Left renal pelvis (tissue), 4 donors: ENCODE measurements at regions not wholly inside any gene's neighbourhood (a gene's known extent, or its start where the extent isn't known, plus 50 kb on each side); places are given as distances from the start of the nearest gene placed in this dataset.
"Not testable (repeated sequence)": the region's sequence is repeated elsewhere in the genome, so short reads cannot be mapped to it uniquely, and the experiment has no call there.

Experiments
- DNase-seq, 4 donors: peaks; one replicate each; pipeline ENCODE4 v3.0.0-alpha.2; 2013; ENCODE audit warnings: low read depth in 4 of 4, low spot score in 3 of 4

DNA sequence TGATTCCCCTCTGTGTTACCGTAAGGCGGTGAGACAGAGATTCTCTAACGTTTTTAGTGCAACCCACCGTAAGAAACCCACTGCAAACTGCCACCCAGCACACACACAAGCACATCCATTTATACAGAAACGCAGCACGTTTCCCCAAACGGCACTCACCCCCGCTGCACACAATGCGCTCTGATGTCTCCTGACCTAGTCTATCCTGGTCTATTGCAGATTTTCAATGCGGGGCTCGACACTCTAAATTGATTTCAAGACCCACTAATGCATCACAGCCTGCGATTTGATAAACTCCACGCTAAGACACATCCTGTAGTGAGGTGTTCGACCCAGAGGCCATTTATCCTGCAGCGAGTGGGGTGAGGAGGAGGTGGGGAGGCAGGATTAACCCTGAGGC is 63.7 kb upstream of the SULF2 start:
- DNase-seq, result no peak

DNA sequence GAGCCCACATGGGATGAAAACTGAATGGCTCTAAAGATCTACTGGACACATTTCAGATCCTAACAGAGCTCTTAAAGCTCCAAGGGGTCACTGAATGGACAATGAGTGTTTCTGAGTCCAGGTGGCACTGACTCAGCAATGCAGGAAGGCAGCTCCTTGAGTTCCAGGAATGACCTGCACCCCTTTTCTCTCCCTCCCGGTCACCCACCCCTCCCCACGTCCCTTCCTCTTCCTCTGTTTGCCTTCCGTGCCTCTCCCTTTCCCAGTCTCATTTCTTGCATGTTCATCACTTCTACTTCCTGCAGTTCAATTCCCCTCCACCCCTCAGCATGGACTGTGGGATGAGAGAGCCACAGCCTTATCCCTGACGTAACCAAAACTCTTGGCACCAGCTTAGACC is 63.3 kb upstream of the SULF2 start:
- DNase-seq, result not testable (repeated sequence)

DNA sequence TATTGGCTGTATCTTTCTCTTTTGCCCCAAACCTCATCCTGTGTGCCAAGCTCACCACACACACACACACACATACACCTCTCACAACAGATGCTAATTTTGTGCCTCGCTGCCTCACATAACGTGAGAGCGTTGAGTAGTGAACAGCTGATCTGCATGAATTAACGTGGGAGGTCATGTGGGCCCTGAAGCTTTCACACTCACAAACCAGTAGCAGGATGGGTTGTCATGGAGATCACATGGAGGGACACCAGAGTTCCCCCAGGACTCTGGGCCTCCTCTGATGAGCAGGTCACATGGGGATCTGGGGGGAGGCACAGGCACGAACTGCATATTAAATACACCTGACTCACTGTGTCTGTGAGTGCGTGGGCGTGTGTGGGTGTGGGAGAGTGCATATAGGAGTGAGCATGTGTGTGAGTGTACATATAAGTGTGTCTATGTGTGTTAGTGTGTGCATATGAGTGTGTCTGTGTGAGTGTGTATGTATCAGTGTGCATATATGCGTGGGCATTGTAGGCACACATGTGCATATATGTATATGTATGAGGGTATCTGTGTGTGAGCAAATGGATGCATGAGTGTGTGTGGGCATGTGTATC is 62.7 kb upstream of the SULF2 start:
- DNase-seq, result no peak

DNA sequence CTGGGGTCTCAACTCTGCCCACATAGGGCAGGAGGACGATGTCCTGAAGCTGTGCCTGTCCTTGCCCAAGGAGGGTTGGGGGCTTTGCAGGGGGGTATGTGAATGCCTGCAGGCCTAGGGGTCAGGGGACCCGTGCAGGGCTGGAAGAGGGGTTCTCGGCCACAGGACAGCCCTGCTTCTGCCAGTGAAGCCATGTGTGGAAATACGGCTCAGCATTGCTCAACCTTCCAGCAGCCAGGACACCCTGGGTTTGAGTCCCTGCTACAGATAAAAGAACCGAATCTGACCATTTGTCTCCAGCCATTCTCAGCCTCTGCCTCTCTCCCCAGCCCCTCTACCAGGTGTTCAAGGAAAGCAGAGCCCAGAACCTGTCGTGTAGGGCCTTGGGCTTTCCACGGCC is 61.9 kb upstream of the SULF2 start:
- not testable (repeated sequence) for DNase-seq

DNA sequence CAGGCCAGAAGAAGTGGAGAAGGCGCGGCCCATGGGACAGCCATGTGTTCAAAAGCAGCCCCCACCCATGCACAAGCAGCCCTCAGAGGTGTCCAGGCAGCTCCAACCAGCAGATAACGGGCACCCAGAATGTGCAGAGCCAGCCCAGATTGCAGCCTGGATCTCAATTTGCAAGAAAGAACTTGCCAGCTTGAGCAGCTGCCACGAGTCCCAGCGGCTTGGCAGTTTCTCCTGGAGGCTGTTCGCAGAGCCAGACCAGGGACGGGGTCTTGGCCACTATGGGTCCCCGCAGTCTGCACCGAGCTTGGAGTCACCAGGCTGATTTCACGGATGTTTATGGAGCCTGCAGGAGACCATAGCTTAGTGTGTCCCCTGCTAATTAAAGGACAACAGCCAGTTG is 61.4 kb upstream of the SULF2 start:
- not testable (repeated sequence) for DNase-seq

DNA sequence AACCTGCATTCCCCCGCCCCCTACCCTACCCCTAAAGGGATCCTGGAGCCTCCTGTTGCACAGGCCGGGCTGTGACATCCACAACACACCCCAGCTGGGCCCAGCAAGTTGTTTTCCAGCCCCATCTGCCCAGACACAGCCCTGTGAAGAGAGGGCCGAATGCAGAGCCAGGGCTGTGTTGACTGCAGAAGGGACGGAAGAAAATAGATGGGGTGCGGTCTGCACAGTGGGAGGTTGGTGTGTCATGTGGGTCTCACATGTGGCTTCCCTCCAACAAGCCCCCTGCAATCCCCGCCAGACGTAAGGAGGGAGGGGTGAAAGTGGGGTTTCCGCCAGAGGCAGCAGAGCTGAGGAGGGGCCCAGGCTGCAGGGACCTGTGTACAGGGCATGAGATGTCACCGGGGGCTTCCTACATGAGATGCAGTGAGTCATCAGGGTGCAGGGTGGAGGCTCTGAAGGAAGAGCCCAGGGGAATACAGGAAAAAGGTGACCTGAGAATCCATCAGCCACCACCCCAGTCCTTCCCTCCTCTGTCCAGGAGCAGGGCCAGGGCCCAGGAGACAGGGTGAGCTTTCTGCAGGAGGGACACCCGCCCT is 60.2 kb upstream of the SULF2 start:
- DNase-seq, result not testable (repeated sequence)

DNA sequence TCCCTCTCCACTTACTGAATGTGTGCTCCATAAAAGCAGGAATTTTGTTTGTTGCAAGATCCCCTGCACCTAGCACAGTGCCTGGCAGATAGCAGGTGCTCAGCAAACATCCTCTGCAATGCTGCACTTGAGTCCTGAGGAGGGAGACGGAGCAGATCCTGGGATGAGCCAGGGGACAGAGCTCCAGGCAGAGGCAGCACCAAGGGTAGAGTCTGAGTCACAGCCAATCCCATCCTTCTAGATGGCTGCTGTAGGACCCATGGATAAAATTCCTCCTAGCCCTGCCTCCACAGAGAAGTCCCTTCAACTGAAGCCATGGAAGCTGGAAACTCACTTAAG is 59.3 kb upstream of the SULF2 start:
- not testable (repeated sequence) for DNase-seq

DNA sequence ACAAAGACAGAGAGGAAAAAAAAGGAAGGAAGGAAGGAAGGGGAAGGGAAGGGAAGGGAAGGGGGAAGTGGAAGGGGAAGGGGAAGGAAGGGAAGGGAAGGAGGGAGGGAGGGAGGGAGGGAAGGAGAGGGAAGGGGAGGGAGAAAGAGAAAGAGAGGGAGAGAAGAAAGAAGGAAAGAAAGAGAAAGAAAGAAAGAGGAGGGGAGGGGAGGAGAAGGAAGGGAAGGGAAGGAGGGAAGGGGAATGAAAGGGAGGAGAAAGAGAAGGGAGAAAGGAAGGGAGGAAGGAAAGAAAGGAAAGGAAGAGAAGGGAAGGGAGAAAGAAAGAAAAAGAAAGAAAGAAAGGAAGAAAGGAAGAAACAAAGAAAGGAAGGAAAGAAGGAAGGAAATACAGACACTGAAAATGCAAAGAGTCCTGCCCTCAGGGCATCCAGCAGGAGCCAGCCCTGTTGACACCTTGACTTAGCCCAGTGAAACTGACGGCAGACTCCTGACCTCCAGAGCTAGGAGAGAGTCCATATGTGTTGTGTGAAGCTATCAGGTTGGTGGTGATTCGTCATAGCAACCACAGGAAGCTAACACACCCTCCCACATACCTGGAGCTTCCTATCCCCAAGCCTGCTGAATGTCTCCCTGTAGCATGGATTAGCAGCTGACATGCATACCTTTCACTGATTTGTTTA is 58.7 kb upstream of the SULF2 start:
- DNase-seq, result no peak

DNA sequence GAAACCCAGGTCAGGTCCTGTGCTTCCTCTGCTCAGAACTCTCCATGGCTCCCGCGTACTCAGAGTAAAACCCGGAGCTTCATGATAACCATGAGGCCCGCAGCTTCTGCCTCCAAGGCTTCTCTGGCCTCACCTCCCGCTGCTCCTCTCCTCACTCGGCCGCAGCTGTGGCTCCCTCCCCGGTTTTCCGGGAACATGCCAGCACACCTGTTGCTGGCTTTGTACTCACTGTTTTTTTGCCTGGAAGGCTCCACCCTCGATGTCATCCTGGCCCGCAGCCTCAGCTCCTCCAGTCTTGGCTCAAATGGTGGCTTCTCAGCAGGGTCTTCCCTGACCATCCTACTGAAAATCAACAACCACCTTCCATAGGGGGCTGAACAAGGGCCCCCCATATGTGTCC is 57.7 kb upstream of the SULF2 start:
- not testable (repeated sequence) for DNase-seq

DNA sequence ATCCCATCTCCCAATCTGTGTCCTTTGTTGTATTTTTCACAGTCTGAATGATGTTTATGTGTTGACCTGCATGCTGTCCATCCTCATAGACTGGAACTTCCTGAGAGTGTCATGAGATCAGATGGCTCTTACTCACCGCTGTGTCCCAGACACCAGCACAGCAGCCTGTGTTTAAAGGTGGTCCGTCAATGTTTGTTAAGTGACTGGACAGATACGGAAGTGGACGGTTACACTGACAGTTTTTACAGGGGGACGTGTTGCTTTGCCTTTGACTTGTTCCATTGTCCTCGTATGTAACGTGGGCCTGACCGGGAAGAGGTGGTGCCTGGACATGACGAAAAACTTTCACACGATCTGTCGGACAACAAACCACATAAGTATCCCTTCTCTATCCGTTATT is 56.7 kb upstream of the SULF2 start:
- DNase-seq, result not testable (repeated sequence)

DNA sequence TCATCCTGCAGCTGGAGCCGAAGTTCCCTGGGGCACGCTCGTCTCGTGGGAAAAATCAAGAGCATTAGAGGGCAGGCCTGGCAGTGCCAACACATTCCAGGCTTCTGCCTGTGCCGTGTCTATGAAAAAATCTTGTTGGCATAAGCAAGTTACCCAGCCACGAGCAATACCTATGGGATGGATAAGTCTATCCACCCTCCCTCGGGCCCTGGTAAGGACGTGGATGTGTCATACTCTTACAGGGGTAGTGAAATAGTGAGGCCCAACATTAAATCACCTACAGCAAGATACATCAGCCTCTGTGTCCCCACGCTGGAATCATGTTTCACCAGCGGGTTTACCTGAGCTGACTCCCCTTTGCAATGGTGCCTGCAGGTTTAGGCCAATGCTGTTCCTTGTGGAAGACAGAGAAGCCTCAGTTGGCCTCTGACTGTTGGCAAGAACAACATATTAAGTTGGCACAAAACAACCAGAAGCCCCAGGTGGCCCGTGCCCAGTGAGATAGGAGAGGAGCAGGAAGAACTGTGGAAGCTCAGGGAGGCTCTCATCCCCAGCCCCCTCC is 51.1 kb upstream of the SULF2 start:
- not testable (repeated sequence) for DNase-seq
